ENCODE measurements at regions not wholly inside any gene's neighbourhood (a gene's known extent, or its start where the extent isn't known, plus 50 kb on each side); places are given as distances from the start of the nearest gene placed in this dataset.
"Not testable (repeated sequence)": the region's sequence is repeated elsewhere in the genome, so short reads cannot be mapped to it uniquely, and the experiment has no call there.

GRCh38 chr1:238619652-238620051, 728.9 kb upstream of the ZP4 start:
- no peak overlapping the region for H3K27ac ChIP-seq

DNA sequence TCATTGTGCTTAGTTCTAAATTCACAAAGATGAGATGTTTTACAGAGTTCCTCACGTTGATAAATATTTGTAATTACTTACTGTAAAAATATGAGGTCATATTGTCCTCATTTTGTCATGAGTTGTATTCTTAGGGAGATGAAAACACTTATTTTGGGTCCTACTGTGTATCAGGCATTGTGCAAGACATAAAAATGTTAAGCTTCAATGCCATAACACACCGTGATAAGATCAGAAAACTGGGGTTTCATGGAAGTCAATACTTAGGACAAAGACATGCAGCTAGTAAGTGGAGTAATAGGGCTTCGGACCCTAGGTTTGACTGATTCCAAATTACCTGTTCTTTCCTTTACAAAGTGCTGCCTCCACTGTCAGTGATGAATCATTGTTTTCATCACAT, 720.7 kb upstream of the ZP4 start:
- Histone ChIP-seq H3K27ac (no peak overlapping the region), H3K4me3 (no peak overlapping the region)

More at GRCh38 chr1:238619652-238620051, 728.9 kb upstream of the ZP4 start:
- H3K4me3 ChIP-seq: no peak overlapping the region

- no peak overlapping the region for H3K27ac ChIP-seq
- no peak overlapping the region for H3K4me3 ChIP-seq
Observed at GRCh38 chr1:238608144-238608543, 717.4 kb upstream of the ZP4 start.

DNA sequence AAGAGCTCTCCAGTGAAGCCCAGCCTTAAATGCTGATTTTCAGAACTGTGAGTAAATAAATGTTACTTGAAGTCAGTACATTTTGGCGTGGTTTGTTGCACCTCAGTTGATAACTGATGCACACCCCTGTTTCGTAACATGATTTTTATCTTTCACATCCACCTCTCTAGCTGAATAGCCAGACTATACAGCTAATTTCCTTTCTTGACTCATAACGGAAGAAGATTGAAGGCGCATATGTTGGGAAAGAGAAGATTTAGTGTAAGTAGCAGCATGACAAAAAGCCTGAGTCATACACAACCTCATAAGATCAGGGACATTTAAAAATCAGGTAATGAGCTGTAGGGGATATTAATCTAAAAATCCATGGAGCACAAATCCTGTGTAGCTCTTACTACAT, 716.2 kb upstream of the ZP4 start:
- no peak overlapping the region for H3K27ac ChIP-seq
- H3K4me3 ChIP-seq: no peak overlapping the region

DNA sequence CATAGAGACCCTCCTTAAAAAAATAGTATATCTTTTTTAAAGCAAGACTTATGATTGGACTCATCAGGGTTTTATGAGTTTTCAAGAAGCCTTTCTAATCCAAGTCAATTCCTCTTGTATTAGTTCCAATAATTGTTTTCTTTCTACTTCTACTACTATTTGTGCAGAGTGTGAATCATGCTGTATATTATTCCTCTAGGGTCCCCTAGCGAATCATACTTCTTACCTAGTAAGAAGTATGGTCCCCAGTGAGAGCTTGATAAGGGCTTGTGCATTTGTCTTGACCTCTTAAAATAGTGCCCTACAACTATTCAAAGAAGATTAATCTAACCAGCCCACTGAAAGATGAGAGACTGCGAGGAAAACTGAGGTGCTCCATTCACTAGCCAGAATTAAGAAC, 715.7 kb upstream of the ZP4 start:
- no peak overlapping the region for H3K27ac ChIP-seq
- no peak overlapping the region for H3K4me3 ChIP-seq

GRCh38 chr1:238604357-238604756, 713.6 kb upstream of the ZP4 start:
- Histone ChIP-seq H3K4me3 (no peak overlapping the region), H3K27ac (no peak overlapping the region)

GRCh38 chr1:238601604-238602003, 710.9 kb upstream of the ZP4 start:
- not testable (repeated sequence) for H3K4me3 ChIP-seq, H3K27ac ChIP-seq

GRCh38 chr1:238596703-238597102, 706.0 kb upstream of the ZP4 start:
- Histone ChIP-seq H3K27ac (no peak overlapping the region), H3K4me3 (no peak overlapping the region)

- no peak overlapping the region for H3K4me3 ChIP-seq
- H3K27ac ChIP-seq: no peak overlapping the region
Observed at GRCh38 chr1:238592621-238593020, 701.9 kb upstream of the ZP4 start.

GRCh38 chr1:238589843-238590435, 699.2 kb upstream of the ZP4 start:
- H3K27ac ChIP-seq: no peak overlapping the region
- H3K4me3 ChIP-seq: no peak overlapping the region

DNA sequence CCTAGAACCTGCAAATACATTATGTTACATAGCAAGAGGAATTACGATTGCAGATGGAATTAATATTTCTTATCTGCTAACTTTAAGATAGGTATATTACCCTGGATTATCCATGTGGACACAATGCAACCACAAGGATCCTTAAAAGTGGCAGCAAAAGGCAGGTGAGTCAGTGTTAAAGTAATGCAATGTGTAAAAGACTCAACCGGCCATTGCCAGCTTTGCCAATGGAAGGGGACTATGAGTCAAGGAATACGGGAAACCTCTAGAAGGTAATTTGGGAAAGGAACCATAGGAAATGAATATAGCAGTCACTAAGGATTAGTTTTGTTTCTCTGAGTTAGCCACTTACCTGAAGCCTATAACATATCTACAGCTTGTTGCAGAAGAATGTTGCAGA, 692.1 kb upstream of the ZP4 start:
- Histone ChIP-seq H3K4me3 (no peak overlapping the region), H3K27ac (no peak overlapping the region)

GRCh38 chr1:238581332-238581731, 690.6 kb upstream of the ZP4 start:
- Histone ChIP-seq H3K27ac (no peak overlapping the region), H3K4me3 (no peak overlapping the region)

GRCh38 chr1:238568735-238569134, 678.0 kb upstream of the ZP4 start:
- no peak overlapping the region for H3K4me3 ChIP-seq
- H3K27ac ChIP-seq: no peak overlapping the region

DNA sequence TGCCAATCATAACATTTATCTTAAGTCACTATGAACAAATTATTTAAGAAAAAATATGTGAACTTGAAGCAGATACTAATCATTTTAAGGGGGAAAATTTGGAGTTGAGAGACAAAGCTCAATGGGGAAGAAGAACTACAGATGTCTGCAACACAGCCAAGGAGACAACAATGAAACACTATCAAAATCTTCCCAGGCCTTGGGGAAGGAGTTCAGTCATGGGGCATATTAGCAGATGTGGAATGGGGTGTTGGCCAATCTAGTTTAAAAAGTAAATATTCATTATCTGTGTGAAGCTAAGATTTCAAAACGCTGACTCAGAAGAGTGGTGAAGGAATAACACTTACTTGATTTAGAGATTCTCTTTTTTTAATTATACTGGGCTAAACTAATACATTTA, 671.6 kb upstream of the ZP4 start:
- Histone ChIP-seq H3K27ac (no peak overlapping the region), H3K4me3 (no peak overlapping the region)

GRCh38 chr1:238558746-238559145, 668.0 kb upstream of the ZP4 start:
- Histone ChIP-seq H3K27ac (no peak overlapping the region), H3K4me3 (no peak overlapping the region)

DNA sequence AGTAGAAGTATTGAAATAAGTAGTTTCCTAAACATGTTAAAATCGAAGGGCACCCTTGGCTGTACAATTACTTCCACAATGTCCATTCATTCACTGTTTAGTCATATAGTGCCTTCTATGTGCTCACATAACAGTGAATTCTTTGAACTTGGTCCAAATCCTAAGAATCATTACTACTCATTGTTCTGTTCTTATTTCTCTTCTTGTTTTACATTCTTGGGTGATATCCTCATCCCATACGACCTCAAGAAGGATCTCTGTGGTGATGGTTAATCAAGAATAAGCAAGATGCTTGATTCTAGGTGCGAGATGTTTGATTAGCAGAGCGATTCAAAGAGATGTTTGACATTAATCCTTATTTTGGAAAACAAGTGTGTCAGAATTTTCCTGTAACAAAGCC, 667.4 kb upstream of the ZP4 start:
- no peak overlapping the region for H3K4me3 ChIP-seq
- no peak overlapping the region for H3K27ac ChIP-seq

DNA sequence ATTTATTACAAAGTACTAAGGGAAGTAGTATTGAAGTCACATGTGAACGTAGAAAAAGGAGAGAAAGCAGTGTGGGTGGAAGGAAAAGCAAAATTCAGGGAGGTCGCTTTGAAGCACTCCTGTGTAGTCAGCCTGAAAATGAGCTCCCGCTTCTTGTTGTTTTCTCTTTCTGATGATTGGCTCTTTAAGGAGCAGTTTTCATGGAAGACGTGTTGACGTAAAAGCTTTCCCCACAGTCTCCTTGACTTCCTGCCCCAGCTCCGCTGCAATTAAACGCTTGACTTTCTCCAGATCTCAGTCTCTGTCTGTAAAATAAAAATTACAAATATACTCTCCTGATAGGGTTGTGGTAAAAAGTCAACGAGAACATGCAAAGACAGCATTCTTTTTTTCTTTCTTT, 661.5 kb upstream of the ZP4 start:
- no peak overlapping the region for H3K4me3 ChIP-seq
- H3K27ac ChIP-seq: no peak overlapping the region

DNA sequence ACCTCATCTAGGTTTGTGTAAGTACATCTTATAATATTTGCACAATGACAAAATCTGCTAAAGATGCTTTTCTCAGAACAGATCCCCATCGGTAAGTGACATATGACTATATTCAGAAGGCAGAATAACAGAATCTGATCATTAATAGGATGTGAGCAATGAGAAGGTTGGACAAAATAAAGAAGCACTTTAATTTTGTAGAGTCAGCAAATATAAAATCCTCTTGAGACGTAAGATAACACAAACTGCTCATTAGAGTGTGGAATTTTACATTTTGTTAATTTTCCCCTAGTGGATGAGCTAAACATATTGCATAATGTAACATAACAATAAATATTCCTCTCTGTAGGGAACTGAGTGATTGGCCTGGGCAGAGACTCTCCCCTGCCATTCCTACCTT, 658.4 kb upstream of the ZP4 start:
- H3K27ac ChIP-seq: no peak overlapping the region

GRCh38 chr1:238546118-238546517, 655.4 kb upstream of the ZP4 start:
- no peak overlapping the region for H3K27ac ChIP-seq
- H3K4me3 ChIP-seq: no peak overlapping the region

More for the DNA sequence above, 658.4 kb upstream of the ZP4 start:
- no peak overlapping the region for H3K4me3 ChIP-seq

- no peak overlapping the region for H3K27ac ChIP-seq
- no peak overlapping the region for H3K4me3 ChIP-seq
Observed at GRCh38 chr1:238537641-238538040, 646.9 kb upstream of the ZP4 start.

DNA sequence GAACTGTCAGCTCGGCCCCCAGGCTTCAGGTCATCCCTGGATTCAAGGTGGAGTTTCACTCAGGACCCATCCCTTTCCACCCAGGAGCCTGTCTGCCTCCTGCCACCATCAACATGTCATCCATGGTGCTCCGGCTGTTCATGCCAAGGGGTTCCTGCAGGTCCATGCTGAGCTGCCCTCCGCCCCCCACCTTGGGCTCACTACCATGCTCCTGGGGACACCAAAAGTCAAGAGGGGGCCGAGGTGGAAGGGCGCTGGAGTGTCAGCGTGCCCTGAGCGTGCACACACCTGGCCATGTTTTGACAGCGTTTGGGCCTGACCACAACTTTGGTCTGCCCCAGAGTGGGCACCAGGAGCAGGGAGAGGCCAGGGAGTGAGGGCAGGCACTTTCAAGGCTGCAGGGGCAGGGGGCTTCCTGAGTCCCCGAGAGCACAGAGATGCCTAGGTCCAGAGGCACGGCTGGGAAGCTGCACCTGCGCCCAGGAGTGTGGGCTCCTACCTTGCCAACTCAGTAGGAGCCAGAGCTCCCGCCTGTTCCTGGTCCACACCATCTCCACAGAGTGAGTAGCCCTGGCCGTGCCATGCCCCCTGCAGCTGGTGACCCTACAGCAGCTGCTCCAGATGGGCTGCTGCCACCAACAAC, 639.6 kb upstream of the ZP4 start:
- Histone ChIP-seq H3K27ac (no peak overlapping the region), H3K4me3 (no peak overlapping the region)

GRCh38 chr1:238517711-238518110, 627.0 kb upstream of the ZP4 start:
- no peak overlapping the region for H3K4me3 ChIP-seq
- H3K27ac ChIP-seq: no peak overlapping the region

All from skin epidermis (tissue), 12 donors.